Activated CD4-positive, alpha-beta memory T cell treated with anti-CD3 and anti-CD28 coated beads, Interleukin-2, amount 10 ng/mL, durations not matched to agents 7 days and 5 days (primary cell): ENCODE measurements at regions not wholly inside any gene's neighbourhood (a gene's known extent, or its start where the extent isn't known, plus 50 kb on each side); places are given as distances from the start of the nearest gene placed in this dataset.

Experiments used
- CTCF ChIA-PET: fragments of 350-600 bp; sonication (Branson Sonifier 250); formaldehyde crosslinking; loops from one replicate; lab custom pipeline; 2021; ENCODE audit warnings: antibody characterized with exemption, inconsistent platforms; lab: Charles Lee
- POLR2A ChIA-PET: fragments of 350-600 bp; sonication (Branson Sonifier 250); formaldehyde crosslinking; loops from one replicate; lab custom pipeline; 2021; ENCODE audit warnings: antibody characterized with exemption; lab: Charles Lee
- DNase-seq: peaks from one replicate; pipeline ENCODE4 v3.0.0-alpha.2; 2020
- H3K27ac Mint-ChIP-seq: one replicate; pipeline ENCODE4 v1.8.0; 2021; ENCODE audit warnings: mild to moderate bottlenecking, mixed read lengths
- H3K27me3 Mint-ChIP-seq: one replicate; pipeline ENCODE4 v1.8.0; 2021; ENCODE audit warnings: mixed read lengths
- H3K36me3 Mint-ChIP-seq: one replicate; pipeline ENCODE4 v1.8.0; 2021; ENCODE audit warnings: low read depth, mixed read lengths
- H3K4me1 Mint-ChIP-seq: one replicate; pipeline ENCODE4 v1.8.0; 2021; ENCODE audit warnings: mixed read lengths
- H3K4me3 Mint-ChIP-seq: one replicate; pipeline ENCODE4 v1.8.0; 2021; ENCODE audit warnings: mild to moderate bottlenecking, mixed read lengths
- H3K9me3 Mint-ChIP-seq: one replicate; pipeline ENCODE4 v1.8.0; 2021; ENCODE audit warnings: mixed read lengths

DNA sequence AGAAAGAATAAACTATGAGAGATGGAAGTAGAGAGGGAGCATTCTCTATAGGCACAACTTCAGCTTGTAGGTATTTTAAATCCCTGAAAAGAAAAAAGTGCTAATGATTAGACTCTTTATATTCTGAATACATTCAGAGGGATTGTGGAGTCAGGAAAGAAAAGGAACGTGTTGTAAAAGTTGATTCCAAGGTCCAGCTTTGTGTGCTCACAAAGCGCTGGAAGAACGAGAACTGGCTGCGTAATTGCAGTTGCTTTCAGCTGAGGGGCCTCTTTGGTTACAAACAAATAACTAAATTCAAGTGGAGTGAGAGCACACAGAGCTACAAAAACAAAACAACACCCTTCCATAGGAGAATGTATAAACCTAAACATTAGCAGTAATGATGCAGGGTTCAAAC lies 1040.4 kb upstream of the WWC1 start:
- no peaks in the 10 kb centered on the region for H3K4me1 Mint-ChIP-seq
- no peak overlapping the region for H3K4me3 Mint-ChIP-seq
- ChIA-PET POLR2A (no interaction called here), CTCF (no interaction called here)
- DNase-seq = no peak
- H3K27me3 Mint-ChIP-seq = no peaks in the 10 kb centered on the region
- peaks cover 10% of the 10 kb centered on the region for H3K9me3 Mint-ChIP-seq
- H3K27ac Mint-ChIP-seq = no peak overlapping the region
- no peaks in the 10 kb centered on the region for H3K36me3 Mint-ChIP-seq

DNA sequence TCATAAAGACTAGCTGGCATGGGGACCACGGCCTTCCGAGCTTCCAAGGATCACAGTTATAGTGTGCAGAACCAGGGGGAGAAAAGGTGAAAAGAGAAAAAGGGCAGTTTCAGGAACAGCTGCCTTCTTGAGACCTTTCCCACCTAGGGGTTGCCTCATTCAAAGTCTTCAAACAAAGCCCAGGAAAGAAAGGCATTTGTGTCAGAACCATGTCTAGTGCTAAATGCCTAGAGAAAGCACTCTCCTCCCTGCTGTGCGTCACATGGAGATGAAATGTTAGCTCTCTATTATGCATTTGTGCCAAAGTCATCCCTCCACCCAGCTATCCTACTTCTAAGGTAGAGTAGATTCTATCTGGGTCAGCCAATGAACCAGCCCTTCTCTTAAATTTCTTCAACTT lies 1037.3 kb upstream of the WWC1 start:
- ChIA-PET POLR2A (no interaction called here), CTCF (no interaction called here)
- Mint-ChIP-seq H3K4me3 (no peak overlapping the region), H3K36me3 (no peaks in the 10 kb centered on the region), H3K4me1 (no peaks in the 10 kb centered on the region), H3K9me3 (peaks cover 10% of the 10 kb centered on the region), H3K27me3 (no peaks in the 10 kb centered on the region), H3K27ac (no peak overlapping the region)
- DNase-seq = no peak

DNA sequence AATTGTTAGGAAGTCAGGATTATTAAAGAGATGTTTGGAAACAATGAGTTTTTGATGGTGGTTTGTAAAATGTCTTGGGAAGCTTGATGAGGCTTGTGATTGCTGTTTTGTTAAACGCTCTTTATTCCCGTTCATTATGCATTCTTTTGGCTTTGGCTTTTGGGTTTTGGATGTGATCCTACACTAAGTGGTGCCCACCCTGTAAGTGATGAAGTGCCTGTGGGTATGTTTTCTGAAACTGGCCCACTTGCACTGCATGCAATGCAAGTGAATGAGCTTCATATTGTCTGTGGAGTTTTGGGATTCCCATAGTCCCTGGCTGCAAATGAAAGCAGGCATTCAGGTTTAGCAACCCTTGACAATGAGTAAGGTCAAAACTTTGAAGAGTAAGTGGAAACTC lies 1035.5 kb upstream of the WWC1 start:
- no peak for DNase-seq
- Mint-ChIP-seq H3K9me3 (peaks cover 10% of the 10 kb centered on the region), H3K36me3 (no peaks in the 10 kb centered on the region), H3K4me3 (no peak overlapping the region), H3K27ac (no peak overlapping the region), H3K4me1 (no peaks in the 10 kb centered on the region), H3K27me3 (no peaks in the 10 kb centered on the region)
- CTCF ChIA-PET = no interaction called here
- POLR2A ChIA-PET = no interaction called here

DNA sequence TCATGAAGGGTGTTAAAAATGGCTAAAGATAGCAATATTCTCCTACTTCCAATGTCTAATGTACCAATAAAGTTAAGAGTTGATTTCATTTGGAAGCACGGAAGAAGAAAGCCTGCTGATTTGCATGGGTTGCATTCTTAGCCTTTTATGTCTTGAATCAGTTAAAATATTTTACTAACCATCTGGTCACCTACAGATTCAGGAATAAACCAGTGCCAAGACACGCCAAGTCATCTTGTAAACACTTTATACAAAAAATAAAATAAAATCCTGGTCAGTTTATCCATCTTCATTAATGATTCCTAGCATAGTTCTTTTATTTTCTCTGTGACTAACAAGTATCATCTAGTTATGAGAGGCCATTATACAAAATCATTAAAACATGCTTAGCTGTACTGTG lies 1031.6 kb upstream of the WWC1 start:
- Mint-ChIP-seq H3K27me3 (no peaks in the 10 kb centered on the region), H3K4me1 (no peaks in the 10 kb centered on the region), H3K9me3 (peaks cover 4% of the 10 kb centered on the region), H3K4me3 (no peak overlapping the region), H3K27ac (no peak overlapping the region), H3K36me3 (no peaks in the 10 kb centered on the region)
- DNase-seq = no peak
- ChIA-PET POLR2A (no interaction called here), CTCF (no interaction called here)

DNA sequence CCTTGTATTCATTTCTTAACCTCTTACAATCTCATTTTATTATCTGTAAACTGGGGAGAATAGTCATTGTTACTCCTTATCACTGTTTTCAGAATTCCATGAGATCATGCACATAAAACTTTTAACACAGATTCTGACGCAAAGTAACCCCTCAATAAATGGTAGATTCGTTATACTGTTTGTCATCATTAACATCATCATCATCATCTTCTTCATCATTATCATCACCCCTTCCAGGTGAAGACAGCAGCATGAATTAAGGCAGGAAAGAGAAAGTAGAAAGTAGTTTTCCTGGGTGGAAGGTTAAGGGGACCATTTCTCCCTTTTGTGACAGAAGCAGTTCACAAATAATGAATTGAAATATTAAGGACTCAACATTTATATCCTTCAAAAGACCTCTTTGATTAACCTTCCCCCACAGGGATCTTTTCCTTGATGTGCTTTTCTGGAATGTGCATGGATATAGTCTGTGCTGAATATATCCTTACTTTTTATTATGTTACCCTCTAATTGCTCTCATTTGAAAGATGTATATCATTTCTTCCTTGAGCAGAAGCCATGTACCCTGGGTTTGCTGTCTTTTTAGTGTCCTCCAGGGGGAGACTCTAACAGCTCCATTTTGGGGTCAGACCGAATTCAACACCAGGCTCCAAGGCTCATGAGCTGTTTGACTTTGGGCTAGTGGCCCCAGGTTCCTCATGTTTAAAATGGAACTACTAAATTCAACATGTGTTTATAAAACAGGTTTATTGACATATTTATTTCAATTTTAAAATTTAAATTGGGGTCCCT lies 1029.9 kb upstream of the WWC1 start:
- peaks cover 4% of the 10 kb centered on the region for H3K9me3 Mint-ChIP-seq
- no peaks in the 10 kb centered on the region for H3K36me3 Mint-ChIP-seq
- no peaks in the 10 kb centered on the region for H3K27me3 Mint-ChIP-seq
- ChIA-PET CTCF (no interaction called here), POLR2A (no interaction called here)
- no peak overlapping the region for H3K4me3 Mint-ChIP-seq
- no peaks in the 10 kb centered on the region for H3K4me1 Mint-ChIP-seq
- DNase-seq = no peak
- no peak overlapping the region for H3K27ac Mint-ChIP-seq

DNA sequence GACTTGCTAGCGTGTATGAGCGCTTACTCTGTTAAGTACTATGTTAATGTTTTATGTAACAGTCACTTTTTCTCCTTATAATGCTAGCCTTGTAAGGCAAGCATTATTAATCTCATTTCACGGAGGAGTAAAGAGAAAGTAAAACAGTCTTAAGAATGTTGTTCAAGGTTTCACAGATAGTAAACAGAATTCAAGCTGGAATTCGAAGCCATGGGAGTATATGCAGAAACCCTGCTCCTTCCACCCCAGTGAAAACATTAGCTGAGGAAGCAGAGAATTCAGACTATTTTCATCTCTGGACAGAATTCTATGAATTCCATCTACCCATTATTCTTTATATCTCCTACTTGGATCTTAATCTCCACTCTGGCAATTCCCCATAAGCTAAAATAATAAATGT lies 1028.3 kb upstream of the WWC1 start:
- Mint-ChIP-seq H3K27ac (no peak overlapping the region), H3K4me3 (no peak overlapping the region), H3K36me3 (no peaks in the 10 kb centered on the region), H3K9me3 (peaks cover 4% of the 10 kb centered on the region), H3K4me1 (no peaks in the 10 kb centered on the region), H3K27me3 (no peaks in the 10 kb centered on the region)
- POLR2A ChIA-PET = no interaction called here
- CTCF ChIA-PET = no interaction called here
- no peak for DNase-seq

DNA sequence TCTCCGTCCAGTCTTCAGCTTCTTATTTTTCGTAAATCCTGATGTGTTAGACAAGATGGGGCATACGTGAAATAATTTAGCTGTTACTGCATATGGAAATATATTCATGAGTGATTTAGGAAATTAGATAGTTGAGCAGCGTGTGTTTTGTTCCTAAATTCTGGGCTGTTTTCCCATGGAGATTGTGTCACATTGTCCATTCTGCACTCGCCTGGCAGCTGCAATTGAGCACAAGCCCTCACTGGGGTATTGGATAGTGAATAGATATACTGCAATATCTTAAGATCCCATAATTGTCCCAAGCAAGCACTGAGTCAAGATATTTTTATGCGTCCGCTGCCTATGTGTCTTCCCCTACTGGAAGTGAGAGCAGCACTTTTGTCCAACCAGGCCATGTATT lies 1027.1 kb upstream of the WWC1 start:
- no peak for DNase-seq
- H3K27ac Mint-ChIP-seq = no peak overlapping the region
- no peaks in the 10 kb centered on the region for H3K36me3 Mint-ChIP-seq
- H3K4me1 Mint-ChIP-seq = no peaks in the 10 kb centered on the region
- H3K27me3 Mint-ChIP-seq = no peaks in the 10 kb centered on the region
- CTCF ChIA-PET = interaction anchor here (1.1 kb wide), 1 partner anchor 27 kb away, joined by 5 read pairs; no protein-coding TSS in a partner anchor
- no peak overlapping the region for H3K4me3 Mint-ChIP-seq
- peaks cover 4% of the 10 kb centered on the region for H3K9me3 Mint-ChIP-seq
- POLR2A ChIA-PET = no interaction called here

DNA sequence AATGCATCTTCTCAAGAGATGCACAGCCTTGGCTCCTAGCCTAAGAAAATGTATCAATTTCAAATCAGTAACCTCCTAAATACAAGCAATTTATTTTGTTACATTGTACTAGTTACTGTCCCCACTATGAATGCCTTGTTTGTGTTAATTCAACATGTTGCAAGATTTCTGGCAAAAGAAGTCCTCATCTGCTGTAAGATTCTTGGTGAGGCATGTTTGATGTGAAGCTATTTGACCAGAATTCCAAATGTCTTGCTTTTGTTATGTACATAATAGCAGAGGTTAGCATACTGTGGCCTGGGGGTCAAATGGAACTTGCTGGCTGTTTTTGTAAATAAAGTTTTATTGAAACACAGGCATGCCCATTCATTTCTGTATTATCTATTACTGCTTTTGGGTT lies 1023.1 kb upstream of the WWC1 start:
- H3K4me3 Mint-ChIP-seq = no peak overlapping the region
- no peak overlapping the region for H3K27ac Mint-ChIP-seq
- ChIA-PET CTCF (no interaction called here), POLR2A (no interaction called here)
- no peaks in the 10 kb centered on the region for H3K4me1 Mint-ChIP-seq
- peaks cover 4% of the 10 kb centered on the region for H3K9me3 Mint-ChIP-seq
- H3K36me3 Mint-ChIP-seq = no peaks in the 10 kb centered on the region
- H3K27me3 Mint-ChIP-seq = no peaks in the 10 kb centered on the region
- no peak for DNase-seq

DNA sequence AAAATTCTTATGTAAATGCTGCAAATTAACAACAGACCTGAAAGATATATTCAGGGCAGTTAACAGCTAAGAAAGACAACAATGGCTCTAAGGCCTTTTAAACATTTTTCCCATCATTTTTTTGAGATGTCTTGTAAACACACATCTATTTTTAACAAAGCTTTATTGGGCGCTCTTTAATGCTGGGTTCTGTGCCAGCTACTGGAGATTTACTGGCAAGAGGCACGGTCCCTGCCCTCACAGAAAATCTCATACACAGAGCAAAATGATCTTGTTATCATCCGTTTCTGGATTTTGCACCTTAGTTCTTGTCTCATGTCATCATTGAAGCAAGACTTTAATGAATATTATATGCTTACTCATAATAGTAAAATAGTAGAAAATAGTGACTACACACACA lies 1022.3 kb upstream of the WWC1 start:
- POLR2A ChIA-PET = no interaction called here
- Mint-ChIP-seq H3K27me3 (no peaks in the 10 kb centered on the region), H3K4me1 (no peaks in the 10 kb centered on the region), H3K4me3 (no peak overlapping the region), H3K9me3 (peaks cover 2% of the 10 kb centered on the region), H3K27ac (no peak overlapping the region), H3K36me3 (no peaks in the 10 kb centered on the region)
- no peak for DNase-seq
- CTCF ChIA-PET = no interaction called here

DNA sequence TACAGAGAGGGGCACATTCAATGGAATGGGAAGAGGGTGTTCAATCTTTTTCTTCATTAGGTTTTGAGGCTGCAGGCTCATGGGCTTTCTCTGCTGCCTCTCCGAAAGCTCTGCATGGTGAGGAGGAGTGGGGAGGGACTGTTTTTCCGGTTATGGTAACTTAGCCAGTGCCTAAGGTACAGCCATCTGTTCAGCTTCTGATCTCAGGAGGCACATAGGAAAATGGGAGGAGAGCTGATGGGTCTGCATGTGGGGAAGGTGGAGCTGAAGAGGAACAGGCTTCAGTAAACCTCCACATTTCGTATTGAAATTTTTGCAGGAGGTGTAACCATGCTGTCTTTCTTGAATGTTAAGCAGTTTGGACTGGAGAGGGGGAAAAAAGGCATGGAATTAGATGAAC lies 1020.4 kb upstream of the WWC1 start:
- CTCF ChIA-PET = no interaction called here
- Mint-ChIP-seq H3K27ac (no peak overlapping the region), H3K9me3 (no peaks in the 10 kb centered on the region), H3K4me3 (no peak overlapping the region), H3K4me1 (no peaks in the 10 kb centered on the region), H3K27me3 (no peaks in the 10 kb centered on the region), H3K36me3 (no peaks in the 10 kb centered on the region)
- POLR2A ChIA-PET = no interaction called here
- no peak for DNase-seq

DNA sequence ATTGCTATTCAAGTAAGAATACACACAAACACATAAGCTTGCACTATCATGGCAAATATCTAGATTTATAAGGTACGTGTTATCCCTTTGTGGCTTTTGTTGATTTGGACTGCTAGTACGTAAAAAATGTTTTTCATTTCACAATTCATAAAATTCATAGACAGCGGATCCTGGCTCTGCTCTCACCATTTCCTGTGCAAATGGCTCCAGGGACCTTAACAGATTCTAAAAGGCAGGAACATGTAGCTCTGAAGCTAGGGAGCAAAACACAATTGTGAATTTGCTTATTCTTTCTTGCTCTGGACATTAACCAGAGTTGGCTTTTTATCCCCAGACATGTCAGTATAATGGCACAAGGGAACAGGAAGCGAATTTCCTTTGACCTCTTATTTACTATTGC lies 1019.9 kb upstream of the WWC1 start:
- H3K9me3 Mint-ChIP-seq = no peaks in the 10 kb centered on the region
- no peak overlapping the region for H3K27ac Mint-ChIP-seq
- H3K27me3 Mint-ChIP-seq = no peaks in the 10 kb centered on the region
- no peaks in the 10 kb centered on the region for H3K4me1 Mint-ChIP-seq
- no peak overlapping the region for H3K4me3 Mint-ChIP-seq
- ChIA-PET CTCF (no interaction called here), POLR2A (no interaction called here)
- DNase-seq = no peak
- H3K36me3 Mint-ChIP-seq = no peaks in the 10 kb centered on the region

DNA sequence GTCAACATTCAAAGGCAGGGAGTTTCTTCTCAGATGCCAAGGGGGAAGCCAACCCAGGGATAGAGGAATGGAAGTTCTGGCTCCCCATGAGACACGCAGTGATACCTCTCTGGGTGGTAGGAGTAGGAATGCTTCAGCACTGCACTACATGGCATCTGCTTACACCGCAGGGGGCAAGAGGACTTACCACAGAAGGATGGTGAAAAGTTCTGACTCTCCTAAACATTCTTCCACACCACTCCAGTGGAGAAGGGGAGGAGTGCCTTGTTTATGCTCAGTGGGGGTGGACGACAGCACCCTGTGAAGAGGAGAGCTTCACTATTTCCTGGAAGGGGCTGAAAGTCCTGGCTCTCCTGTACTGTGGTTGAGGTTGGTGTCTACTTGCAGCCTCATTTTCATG lies 1011.3 kb upstream of the WWC1 start:
- ChIA-PET CTCF (no interaction called here), POLR2A (no interaction called here)
- Mint-ChIP-seq H3K27me3 (no peaks in the 10 kb centered on the region), H3K4me3 (no peak overlapping the region), H3K36me3 (no peaks in the 10 kb centered on the region), H3K4me1 (no peaks in the 10 kb centered on the region), H3K27ac (no peak overlapping the region), H3K9me3 (no peaks in the 10 kb centered on the region)
- no peak for DNase-seq

DNA sequence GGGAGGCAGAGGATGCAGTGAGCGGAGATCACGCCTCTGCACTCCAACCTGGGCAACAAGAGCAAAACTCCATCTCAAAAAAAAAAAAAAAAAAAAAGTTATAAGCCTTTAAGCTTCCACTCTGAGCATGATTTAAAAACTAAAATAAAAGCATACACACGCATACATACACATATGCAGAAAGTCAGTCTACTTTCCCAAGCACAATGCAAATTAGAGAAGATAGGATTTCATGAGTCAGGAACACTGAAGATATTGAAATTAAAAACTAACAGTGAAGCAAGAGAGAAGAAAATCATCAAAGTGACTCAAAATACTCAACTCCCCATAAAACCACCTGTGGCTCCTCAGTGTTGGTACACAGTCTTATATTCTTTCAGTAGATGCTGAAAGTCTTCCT lies 1009.5 kb upstream of the WWC1 start:
- Mint-ChIP-seq H3K4me3 (no peak overlapping the region), H3K9me3 (peaks cover 3% of the 10 kb centered on the region), H3K27ac (no peak overlapping the region), H3K36me3 (no peaks in the 10 kb centered on the region), H3K27me3 (no peaks in the 10 kb centered on the region), H3K4me1 (no peaks in the 10 kb centered on the region)
- POLR2A ChIA-PET = no interaction called here
- CTCF ChIA-PET = no interaction called here
- DNase-seq = no peak

DNA sequence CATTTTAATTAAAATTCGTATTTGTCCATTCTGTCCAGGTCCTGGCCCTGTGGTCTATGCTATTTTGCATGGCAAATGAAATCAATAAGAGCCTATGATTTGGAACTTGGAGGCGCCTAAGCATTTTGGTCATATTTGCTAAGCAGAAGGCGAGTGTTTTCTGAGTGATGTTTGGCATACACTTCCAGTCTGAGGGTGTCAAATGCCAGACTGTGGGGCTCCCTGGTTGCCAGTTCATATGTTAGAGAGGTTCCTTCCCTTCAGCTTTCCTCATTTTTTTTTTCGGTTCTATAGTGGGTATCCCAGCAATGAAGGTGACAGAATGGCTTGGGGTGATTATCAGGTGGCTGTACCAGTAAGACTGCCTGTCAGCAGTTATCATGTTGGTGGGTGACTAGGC lies 1007.8 kb upstream of the WWC1 start:
- H3K36me3 Mint-ChIP-seq = no peaks in the 10 kb centered on the region
- no peaks in the 10 kb centered on the region for H3K4me1 Mint-ChIP-seq
- peaks cover 3% of the 10 kb centered on the region for H3K9me3 Mint-ChIP-seq
- no peak overlapping the region for H3K4me3 Mint-ChIP-seq
- no peak for DNase-seq
- no peaks in the 10 kb centered on the region for H3K27me3 Mint-ChIP-seq
- no peak overlapping the region for H3K27ac Mint-ChIP-seq
- ChIA-PET CTCF (no interaction called here), POLR2A (no interaction called here)
